MM.1S (cell line): ENCODE measurements at regions not wholly inside any gene's neighbourhood (a gene's known extent, or its start where the extent isn't known, plus 50 kb on each side); places are given as distances from the start of the nearest gene placed in this dataset.

ENCODE experiments used
- DNase-seq: peaks from one replicate; pipeline ENCODE4 v3.0.0-alpha.2; 2015
- H2AFZ ChIP-seq: fragments of 300-600 bp; sonication (generic); 2 replicates; pipeline ENCODE4 v1.6.0; 2016; ENCODE audit warnings: antibody characterized with exemption, low read length
- H3F3A ChIP-seq: fragments of 300-600 bp; sonication (generic); 2 replicates; pipeline ENCODE4 v1.6.1; 2016; ENCODE audit warnings: mild to moderate bottlenecking, antibody characterized with exemption, low read length, moderate library complexity, mixed read lengths; ENCODE audit not compliant: insufficient read depth
- H3K27ac ChIP-seq: fragments of 300-600 bp; sonication (generic); 2 replicates; pipeline ENCODE4 v1.5.1; 2016; ENCODE audit warnings: mild to moderate bottlenecking, low read length
- H3K27me3 ChIP-seq: fragments of 300-600 bp; sonication (generic); replicated peaks from 2 replicates; pipeline ENCODE4 v1.6.0; 2016; ENCODE audit warnings: low read length; ENCODE audit not compliant: insufficient read depth
- H3K36me3 ChIP-seq: fragments of 300-600 bp; sonication (generic); replicated peaks from 2 replicates; pipeline ENCODE4 v1.6.1; 2016; ENCODE audit warnings: mild to moderate bottlenecking, low read length, mixed read lengths; ENCODE audit not compliant: insufficient read depth
- H3K4me1 ChIP-seq: fragments of 300-600 bp; sonication (generic); 2 replicates; pipeline ENCODE4 v1.6.1; 2016; ENCODE audit warnings: low read length, mixed read lengths
- H3K4me2 ChIP-seq: fragments of 300-600 bp; sonication (generic); 2 replicates; pipeline ENCODE4 v1.6.0; 2016; ENCODE audit warnings: low read depth, low read length
- H3K4me3 ChIP-seq: fragments of 300-600 bp; sonication (generic); 2 replicates; pipeline ENCODE4 v1.5.1; 2016; ENCODE audit warnings: low read length, mixed read lengths
- H3K79me2 ChIP-seq: fragments of 300-600 bp; sonication (generic); 2 replicates; pipeline ENCODE4 v1.6.1; 2016; ENCODE audit warnings: mixed run types, low read length, mixed read lengths
- H3K9ac ChIP-seq: fragments of 300-600 bp; sonication (generic); 2 replicates; pipeline ENCODE4 v1.6.1; 2016; ENCODE audit warnings: low read length, mixed read lengths
- H3K9me2 ChIP-seq: fragments of 300-600 bp; sonication (generic); replicated peaks from 2 replicates; pipeline ENCODE4 v1.6.1; 2016; ENCODE audit warnings: mild to moderate bottlenecking, low read length, mixed read lengths; ENCODE audit not compliant: insufficient read depth
- H3K9me3 ChIP-seq: fragments of 300-600 bp; sonication (generic); replicated peaks from 2 replicates; pipeline ENCODE4 v1.6.1; 2016; ENCODE audit warnings: mild to moderate bottlenecking, low read length, mixed read lengths; ENCODE audit not compliant: insufficient read depth
- H4K20me1 ChIP-seq: fragments of 300-600 bp; sonication (generic); 2 replicates; pipeline ENCODE4 v1.6.1; 2016; ENCODE audit warnings: mild to moderate bottlenecking, low read length, moderate library complexity, mixed read lengths; ENCODE audit not compliant: insufficient read depth
- EZH2 ChIP-seq: fragments of 300-600 bp; sonication (generic); optimal IDR thresholded peaks from 2 replicates; pipeline ENCODE3; 2017; ENCODE audit warnings: low read depth, mild to moderate bottlenecking, antibody characterized with exemption, low read length, mixed read lengths
- EZH2phosphoT487 ChIP-seq: fragments of 300-600 bp; sonication (generic); IDR thresholded peaks from 2 replicates; pipeline ENCODE4 v1.6.1; 2018; ENCODE audit warnings: antibody characterized with exemption, low read length
- TF ChIP-seq, protein P1 (sequence below): fragments of 300-600 bp; sonication (generic); IDR thresholded peaks from 2 replicates; pipeline ENCODE4 v1.5.1; 2016; ENCODE audit warnings: antibody characterized with exemption, low read length, mixed read lengths

DNA sequence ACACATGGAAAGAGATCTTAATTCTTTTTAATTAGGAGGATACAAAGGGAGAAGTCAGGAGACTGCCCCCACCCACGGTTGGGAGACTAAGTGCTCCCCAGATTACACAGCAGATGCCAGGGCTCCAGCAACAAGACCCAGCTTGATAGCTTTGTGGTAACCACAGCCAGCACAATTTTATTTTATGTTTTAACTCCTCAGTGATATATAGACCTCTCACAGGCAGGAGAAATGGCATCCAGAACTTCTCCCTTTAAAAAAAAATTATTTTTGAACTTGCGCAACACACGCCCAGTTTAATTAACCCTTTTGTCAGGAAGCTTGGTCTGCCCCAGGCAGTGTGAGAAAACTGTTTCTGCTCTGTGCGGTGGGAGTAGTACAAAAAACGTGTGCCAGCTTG lies 62.6 kb upstream of the ACOT11 start:
- Histone ChIP-seq H3F3A (0 out of 2 replicates have a peak, but pooled peaks cover 11% of the 10 kb centered on the region), H3K9me3 (no peaks in the 10 kb centered on the region), H3K4me1 (peaks cover 11% of the 10 kb centered on the region), H3K27ac (no peak overlapping the region), H2AFZ (no peak overlapping the region), H3K27me3 (peaks cover 14% of the 10 kb centered on the region), H3K4me2 (no peak overlapping the region), H3K9me2 (no peaks in the 10 kb centered on the region), H3K36me3 (no peaks in the 10 kb centered on the region), H3K9ac (no peak overlapping the region), H4K20me1 (no peaks in the 10 kb centered on the region), H3K4me3 (no peak overlapping the region), H3K79me2 (no peaks in the 10 kb centered on the region)
- no peak for TF ChIP-seq EZH2phosphoT487
- TF ChIP-seq EZH2, result no peak
- TF ChIP-seq, protein P1, sequence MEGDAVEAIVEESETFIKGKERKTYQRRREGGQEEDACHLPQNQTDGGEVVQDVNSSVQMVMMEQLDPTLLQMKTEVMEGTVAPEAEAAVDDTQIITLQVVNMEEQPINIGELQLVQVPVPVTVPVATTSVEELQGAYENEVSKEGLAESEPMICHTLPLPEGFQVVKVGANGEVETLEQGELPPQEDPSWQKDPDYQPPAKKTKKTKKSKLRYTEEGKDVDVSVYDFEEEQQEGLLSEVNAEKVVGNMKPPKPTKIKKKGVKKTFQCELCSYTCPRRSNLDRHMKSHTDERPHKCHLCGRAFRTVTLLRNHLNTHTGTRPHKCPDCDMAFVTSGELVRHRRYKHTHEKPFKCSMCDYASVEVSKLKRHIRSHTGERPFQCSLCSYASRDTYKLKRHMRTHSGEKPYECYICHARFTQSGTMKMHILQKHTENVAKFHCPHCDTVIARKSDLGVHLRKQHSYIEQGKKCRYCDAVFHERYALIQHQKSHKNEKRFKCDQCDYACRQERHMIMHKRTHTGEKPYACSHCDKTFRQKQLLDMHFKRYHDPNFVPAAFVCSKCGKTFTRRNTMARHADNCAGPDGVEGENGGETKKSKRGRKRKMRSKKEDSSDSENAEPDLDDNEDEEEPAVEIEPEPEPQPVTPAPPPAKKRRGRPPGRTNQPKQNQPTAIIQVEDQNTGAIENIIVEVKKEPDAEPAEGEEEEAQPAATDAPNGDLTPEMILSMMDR, result no peak
- DNase-seq, result no peak

GRCh38 chr1:54483875-54484437 lies 64.1 kb upstream of the ACOT11 start:
- Histone ChIP-seq H3K9me2 (no peaks in the 10 kb centered on the region), H3K27ac (no peak overlapping the region), H3F3A (0 out of 2 replicates have a peak, but pooled peaks cover 5% of the 10 kb centered on the region), H3K79me2 (no peaks in the 10 kb centered on the region), H3K27me3 (peaks cover 14% of the 10 kb centered on the region), H3K4me1 (peaks cover 3% of the 10 kb centered on the region), H3K4me3 (no peak overlapping the region), H3K4me2 (no peak overlapping the region), H3K9ac (no peak overlapping the region), H2AFZ (no peak overlapping the region), H3K36me3 (no peaks in the 10 kb centered on the region), H3K9me3 (no peaks in the 10 kb centered on the region), H4K20me1 (no peaks in the 10 kb centered on the region)
- no peak for DNase-seq
- no peak for TF ChIP-seq EZH2phosphoT487
- TF ChIP-seq, protein P1, result no peak
- no peak for TF ChIP-seq EZH2

- TF ChIP-seq, protein P1, result no peak
- TF ChIP-seq EZH2phosphoT487 (no peak), EZH2 (no peak)
- no peaks in the 10 kb centered on the region for H3F3A ChIP-seq
- no peaks in the 10 kb centered on the region for H3K36me3 ChIP-seq
- no peak for DNase-seq
- H3K79me2 ChIP-seq, result no peaks in the 10 kb centered on the region
- H3K27ac ChIP-seq, result no peak overlapping the region
- no peak overlapping the region for H3K9ac ChIP-seq
- H4K20me1 ChIP-seq, result no peaks in the 10 kb centered on the region
- H3K9me2 ChIP-seq, result no peaks in the 10 kb centered on the region
- no peaks in the 10 kb centered on the region for H3K4me1 ChIP-seq
- 0 out of 2 replicates have a peak, but pooled peaks cover 6% of the 10 kb centered on the region for H3K27me3 ChIP-seq
- H3K4me3 ChIP-seq, result no peak overlapping the region
- no peak overlapping the region for H2AFZ ChIP-seq
- no peak overlapping the region for H3K4me2 ChIP-seq
- no peaks in the 10 kb centered on the region for H3K9me3 ChIP-seq
Observed at GRCh38 chr1:54481201-54481884, 66.7 kb upstream of the ACOT11 start.
